Vagina (tissue), 2 donors: ENCODE measurements at regions not wholly inside any gene's neighbourhood (a gene's known extent, or its start where the extent isn't known, plus 50 kb on each side); places are given as distances from the start of the nearest gene placed in this dataset.

ENCODE experiments used
- DNase-seq, 2 donors: peaks; one replicate each; pipeline ENCODE4 v3.0.0-alpha.2; 2017; ENCODE audit errors: extremely low spot score in 2 of 2
- H3K27ac ChIP-seq: fragments of 200-600 bp; sonication (generic); one replicate; pipeline ENCODE4 v1.5.1; 2019
- H3K27me3 ChIP-seq: fragments of 200-600 bp; sonication (generic); one replicate; pipeline ENCODE4 v1.5.1; 2019
- H3K36me3 ChIP-seq, 2 donors: fragments of 200-600 bp; sonication (generic); one replicate each; pipeline ENCODE4 v1.5.1; 2017 to 2019
- H3K4me1 ChIP-seq: fragments of 200-600 bp; sonication (generic); one replicate; pipeline ENCODE4 v1.5.1; 2019
- H3K4me3 ChIP-seq, 2 donors: fragments of 200-600 bp; sonication (generic); 1 replicate in 1 of 2; 2 replicates in 1 of 2; pipeline ENCODE4 v1.5.1; 2016 to 2019
- H3K9me3 ChIP-seq: fragments of 200-600 bp; sonication (generic); one replicate; pipeline ENCODE4 v1.5.1; 2019
- CTCF ChIP-seq, 3 experiments: fragments of 450-650 bp in 2 of 3; fragments of 200-600 bp in 1 of 3; sonication (generic) in 1 of 3; IDR thresholded peaks; one replicate each; pipeline ENCODE4 v1.5.1; 2017 to 2019; ENCODE audit warnings: antibody characterized with exemption in 3 of 3, mild to moderate bottlenecking in 2 of 3, moderate library complexity in 2 of 3
- POLR2A ChIP-seq, 2 donors: fragments of 450-650 bp; IDR thresholded peaks; one replicate each; pipeline ENCODE4 v1.6.1; 2017; ENCODE audit warnings: antibody characterized with exemption in 2 of 2, mild to moderate bottlenecking in 2 of 2, moderate library complexity in 2 of 2
- POLR2AphosphoS5 ChIP-seq, 2 donors: sonication (generic); formaldehyde crosslinking; IDR thresholded peaks; one replicate each; pipeline ENCODE4 v1.9.0; 2017; ENCODE audit warnings: antibody characterized with exemption in 2 of 2, mild to moderate bottlenecking in 2 of 2, low read depth in 1 of 2; ENCODE audit not compliant: insufficient read depth in 1 of 2
- intact Hi-C: fragments of 100-400 bp; cut with DNase I; formaldehyde crosslinking; loops from one replicate; pipeline ENCODE4 v1.15.1; 2023

- no peaks in the 10 kb centered on the region for H3K9me3 ChIP-seq
- no peak overlapping the region for H3K4me3 ChIP-seq
- no peak overlapping the region for H3K27ac ChIP-seq
- no peaks in the 10 kb centered on the region for H3K36me3 ChIP-seq
- DNase-seq: no peak
- no peaks in the 10 kb centered on the region for H3K4me1 ChIP-seq
- TF ChIP-seq POLR2A (IDR thresholded peaks at IDR 0.05) (no peak), POLR2AphosphoS5 (IDR thresholded peaks at IDR 0.05; ENCODE audit: insufficient read depth in 1 of 2, low read depth in 1 of 2) (no peak), CTCF (IDR thresholded peaks at IDR 0.05) (no peak)
- intact Hi-C loops: no loop called here
- no peaks in the 10 kb centered on the region for H3K27me3 ChIP-seq
Measured at GRCh38 chr4:123877551-123877950, 481.0 kb downstream of the SPRY1 start.

GRCh38 chr4:123878976-123879375, 482.4 kb downstream of the SPRY1 start:
- no peaks in the 10 kb centered on the region for H3K36me3 ChIP-seq
- H3K9me3 ChIP-seq: no peaks in the 10 kb centered on the region
- H3K4me1 ChIP-seq: no peaks in the 10 kb centered on the region
- no peak for DNase-seq
- no peaks in the 10 kb centered on the region for H3K27me3 ChIP-seq
- no peak overlapping the region for H3K4me3 ChIP-seq
- H3K27ac ChIP-seq: no peak overlapping the region
- intact Hi-C loops: no loop called here
- TF ChIP-seq POLR2AphosphoS5 (IDR thresholded peaks at IDR 0.05; ENCODE audit: insufficient read depth in 1 of 2, low read depth in 1 of 2) (no peak), POLR2A (IDR thresholded peaks at IDR 0.05) (no peak), CTCF (IDR thresholded peaks at IDR 0.05) (no peak)

- no peaks in the 10 kb centered on the region for H3K4me1 ChIP-seq
- H3K9me3 ChIP-seq: no peaks in the 10 kb centered on the region
- H3K36me3 ChIP-seq: no peaks in the 10 kb centered on the region
- TF ChIP-seq POLR2AphosphoS5 (IDR thresholded peaks at IDR 0.05; ENCODE audit: insufficient read depth in 1 of 2, low read depth in 1 of 2): no peak
- no peak for TF ChIP-seq CTCF (IDR thresholded peaks at IDR 0.05)
- TF ChIP-seq POLR2A (IDR thresholded peaks at IDR 0.05): no peak
- H3K27ac ChIP-seq: no peak overlapping the region
- DNase-seq: no peak
- no peaks in the 10 kb centered on the region for H3K27me3 ChIP-seq
- intact Hi-C loops: no loop called here
- H3K4me3 ChIP-seq: no peak overlapping the region
Measured at GRCh38 chr4:123880631-123881030, 484.0 kb downstream of the SPRY1 start.

GRCh38 chr4:123884922-123885321, 488.3 kb downstream of the SPRY1 start:
- TF ChIP-seq POLR2AphosphoS5 (IDR thresholded peaks at IDR 0.05; ENCODE audit: insufficient read depth in 1 of 2, low read depth in 1 of 2) (no peak), POLR2A (IDR thresholded peaks at IDR 0.05) (no peak), CTCF (IDR thresholded peaks at IDR 0.05) (no peak)

GRCh38 chr4:123889507-123889906, 492.9 kb downstream of the SPRY1 start:
- no peak overlapping the region for H3K4me3 ChIP-seq
- H3K27ac ChIP-seq: no peak overlapping the region
- peaks cover 29% of the 10 kb centered on the region for H3K4me1 ChIP-seq
- no peaks in the 10 kb centered on the region for H3K27me3 ChIP-seq
- intact Hi-C loops: no loop called here
- no peaks in the 10 kb centered on the region for H3K9me3 ChIP-seq
- TF ChIP-seq POLR2A (IDR thresholded peaks at IDR 0.05): no peak
- TF ChIP-seq POLR2AphosphoS5 (IDR thresholded peaks at IDR 0.05; ENCODE audit: insufficient read depth in 1 of 2, low read depth in 1 of 2): no peak
- TF ChIP-seq CTCF (IDR thresholded peaks at IDR 0.05): no peak
- no peak for DNase-seq
- H3K36me3 ChIP-seq: no peaks in the 10 kb centered on the region

More at GRCh38 chr4:123884922-123885321, 488.3 kb downstream of the SPRY1 start:
- Histone ChIP-seq H3K9me3 (no peaks in the 10 kb centered on the region), H3K4me3 (no peak overlapping the region), H3K36me3 (no peaks in the 10 kb centered on the region), H3K27ac (no peak overlapping the region), H3K27me3 (no peaks in the 10 kb centered on the region), H3K4me1 (peaks cover 7% of the 10 kb centered on the region)
- DNase-seq: no peak
- intact Hi-C loops: no loop called here
